K562 (cell line): ENCODE measurements at regions not wholly inside any gene's neighbourhood (a gene's known extent, or its start where the extent isn't known, plus 50 kb on each side); places are given as distances from the start of the nearest gene placed in this dataset.

Experiments used
- ATAC-seq: fragments of 200-7000 bp; cut with Tn5 transposase; 3 replicates; pipeline ENCODE4 v1.9.1; 2020; ENCODE audit warnings: moderate library complexity
- BruUV-seq: library from RNA; stranded (reverse); fragments of 400-500 nt; replicated peaks from 2 replicates; lab custom pipeline; 2021; lab: Mats Ljungman, UMichigan
- CTCF ChIA-PET: fragments of 300-600 bp; formaldehyde crosslinking; extraction: SDS; loops from one replicate; lab custom pipeline; 2021; ENCODE audit warnings: low intra/inter-chr PET ratio; lab: Yijun Ruan, JAX
- POLR2A ChIA-PET: fragments of 300-600, 350-650 bp; sonication (Branson Sonifier 250); formaldehyde crosslinking; extraction: SDS; loops from one replicate; lab custom pipeline; 2021; ENCODE audit warnings: antibody characterized with exemption, inconsistent platforms; lab: Yijun Ruan, JAX
- DNase-seq, 4 experiments: peaks; one replicate each; pipeline versions ENCODE4 v3.0.0 to v3.0.0-alpha.2; 2011 to 2018; ENCODE audit warnings: low spot score in 3 of 4, mixed read lengths in 3 of 4; ENCODE audit errors: extremely low read depth in 1 of 4
- FAIRE-seq: peaks from 2 replicates; lab custom pipeline; 2011; peaks lifted over from hg19 to GRCh38; lab: Jason Lieb, UNC
- H2AFZ ChIP-seq: 2 replicates; pipeline ENCODE4 v1.6.0; 2011; ENCODE audit warnings: low read depth, low read length, control low read depth, inconsistent platforms
- H3K27ac ChIP-seq: fragments of 200-600 bp; 3 replicates; pipeline ENCODE4 v1.8.0; 2011; ENCODE audit warnings: low read depth, mild to moderate bottlenecking, control low read depth, inconsistent platforms, low read length, moderate library complexity, mixed read lengths; ENCODE audit errors: extremely low read depth
- H3K27me3 ChIP-seq, 2 experiments: fragments of 300-600 bp in 1 of 2; 2 replicates in 1 of 2; 3 replicates in 1 of 2; pipeline versions ENCODE4 v1.6.0 to v1.8.0; 2011; ENCODE audit warnings: inconsistent platforms in 2 of 2, low read length in 2 of 2, mild to moderate bottlenecking in 1 of 2, mixed read lengths in 1 of 2, moderate library complexity in 1 of 2; ENCODE audit not compliant: control insufficient read depth in 2 of 2, insufficient read depth in 2 of 2
- H3K36me3 ChIP-seq: fragments of 300-600 bp; 3 replicates; pipeline ENCODE4 v1.8.0; 2011; ENCODE audit warnings: mild to moderate bottlenecking, low read length, inconsistent platforms; ENCODE audit not compliant: control insufficient read depth, insufficient read depth
- H3K4me1 ChIP-seq, 2 experiments: fragments of 200-600 bp in 1 of 2; replicated peaks in 1 of 2; 2 replicates in 1 of 2; 3 replicates in 1 of 2; pipeline versions ENCODE4 v1.5.1 to v1.8.0; 2011; ENCODE audit warnings: inconsistent platforms in 2 of 2, low read length in 2 of 2, mild to moderate bottlenecking in 1 of 2, mixed read lengths in 1 of 2, moderate library complexity in 1 of 2; ENCODE audit not compliant: control insufficient read depth in 2 of 2, insufficient read depth in 2 of 2
- H3K4me2 ChIP-seq: 2 replicates; pipeline ENCODE4 v1.6.1; 2011; ENCODE audit warnings: low read length, control low read depth, inconsistent platforms, mixed read lengths; ENCODE audit not compliant: insufficient read depth
- H3K4me3 ChIP-seq: fragments of 200-600 bp; sonication (generic), shearing (Covaris generic); 2 replicates; pipeline ENCODE4 v1.5.1; 2016; ENCODE audit warnings: control low read depth, inconsistent platforms
- H3K79me2 ChIP-seq: fragments of 200-600 bp; 3 replicates; pipeline ENCODE4 v1.8.0; 2011; ENCODE audit warnings: low read length, inconsistent platforms; ENCODE audit not compliant: control insufficient read depth, insufficient read depth
- H3K9ac ChIP-seq, 2 experiments: 2 replicates each; pipeline versions ENCODE4 v1.6.0 to v1.6.1; 2011; ENCODE audit warnings: low read depth in 2 of 2, low read length in 2 of 2, control low read depth in 1 of 2, inconsistent platforms in 1 of 2, mild to moderate bottlenecking in 1 of 2, mixed read lengths in 1 of 2; ENCODE audit not compliant: insufficient read depth in 1 of 2
- H3K9me1 ChIP-seq: one replicate; pipeline ENCODE4 v1.6.0; 2011; ENCODE audit warnings: inconsistent platforms, mild to moderate bottlenecking, low read length, moderate library complexity; ENCODE audit not compliant: control insufficient read depth, insufficient read depth
- H3K9me3 ChIP-seq: replicated peaks from 2 replicates; pipeline ENCODE4 v1.5.1; 2011; ENCODE audit warnings: low read depth, low read length, inconsistent platforms; ENCODE audit not compliant: control insufficient read depth, insufficient read depth
- H4K20me1 ChIP-seq: replicated peaks from 2 replicates; pipeline ENCODE4 v1.6.1; 2011; ENCODE audit warnings: low read length, inconsistent platforms, mixed read lengths; ENCODE audit not compliant: control insufficient read depth, insufficient read depth
- BHLHE40 ChIP-seq: IDR thresholded peaks from 2 replicates; pipeline ENCODE4 v1.6.1; 2011; ENCODE audit warnings: low read length, improper control_type of control experiment
- ERF ChIP-seq: fragments of 450-650 bp; formaldehyde crosslinking; IDR thresholded peaks from 2 replicates; pipeline ENCODE4 v1.4.0; 2020; ENCODE audit warnings: mild to moderate bottlenecking, mixed read lengths
- WGBS: fragments of 100-300 bp; shearing (Covaris generic); methylation state at CpG from one replicate; pipeline ENCODE4 v1.1.6; 2016; ENCODE audit warnings: low coverage, mixed read lengths; ENCODE audit not compliant: insufficient coverage; ENCODE audit errors: missing lambda C conversion rate; 5-methylcytosine and 5-hydroxymethylcytosine counted together
- in situ Hi-C: fragments of 300-500 bp; cut with MboI; formaldehyde crosslinking; loops from 4 replicates; pipeline ENCODE4 v1.15.0; 2018; ENCODE audit warnings: inconsistent platforms, mixed read lengths
- intact Hi-C: fragments of 100-400 bp; cut with micrococcal nuclease; formaldehyde crosslinking; loops from 2 replicates; pipeline ENCODE4 v1.14.2; 2022
- TF ChIP-seq, protein P1 (sequence below): fragments of 250-450 bp; sonication (Bioruptor Pico); IDR thresholded peaks from 2 replicates; pipeline ENCODE4 v1.4.0; 2020; ENCODE audit warnings: mild to moderate bottlenecking, moderate library complexity, borderline replicate concordance

DNA sequence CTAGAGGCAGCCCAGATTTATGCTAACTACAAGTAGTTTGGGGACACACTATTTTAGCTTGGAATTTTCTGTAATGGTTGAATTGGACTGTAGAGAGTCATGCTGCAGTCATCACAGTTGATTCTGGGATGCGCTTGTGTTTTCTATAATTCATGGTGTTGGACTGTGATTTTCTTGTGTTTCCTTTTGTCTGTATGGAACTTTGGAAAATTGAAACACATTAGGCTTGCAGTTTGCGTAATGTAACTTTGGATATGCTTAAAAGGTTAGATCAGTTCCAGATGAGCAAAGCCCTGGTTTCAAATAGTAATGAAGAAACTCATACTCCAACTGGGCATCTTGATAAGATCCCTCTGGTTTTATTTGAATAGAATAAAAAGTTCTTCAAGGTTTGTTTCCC, 502.2 kb downstream of the ARL4A start (continued):
- TF ChIP-seq, protein P1, sequence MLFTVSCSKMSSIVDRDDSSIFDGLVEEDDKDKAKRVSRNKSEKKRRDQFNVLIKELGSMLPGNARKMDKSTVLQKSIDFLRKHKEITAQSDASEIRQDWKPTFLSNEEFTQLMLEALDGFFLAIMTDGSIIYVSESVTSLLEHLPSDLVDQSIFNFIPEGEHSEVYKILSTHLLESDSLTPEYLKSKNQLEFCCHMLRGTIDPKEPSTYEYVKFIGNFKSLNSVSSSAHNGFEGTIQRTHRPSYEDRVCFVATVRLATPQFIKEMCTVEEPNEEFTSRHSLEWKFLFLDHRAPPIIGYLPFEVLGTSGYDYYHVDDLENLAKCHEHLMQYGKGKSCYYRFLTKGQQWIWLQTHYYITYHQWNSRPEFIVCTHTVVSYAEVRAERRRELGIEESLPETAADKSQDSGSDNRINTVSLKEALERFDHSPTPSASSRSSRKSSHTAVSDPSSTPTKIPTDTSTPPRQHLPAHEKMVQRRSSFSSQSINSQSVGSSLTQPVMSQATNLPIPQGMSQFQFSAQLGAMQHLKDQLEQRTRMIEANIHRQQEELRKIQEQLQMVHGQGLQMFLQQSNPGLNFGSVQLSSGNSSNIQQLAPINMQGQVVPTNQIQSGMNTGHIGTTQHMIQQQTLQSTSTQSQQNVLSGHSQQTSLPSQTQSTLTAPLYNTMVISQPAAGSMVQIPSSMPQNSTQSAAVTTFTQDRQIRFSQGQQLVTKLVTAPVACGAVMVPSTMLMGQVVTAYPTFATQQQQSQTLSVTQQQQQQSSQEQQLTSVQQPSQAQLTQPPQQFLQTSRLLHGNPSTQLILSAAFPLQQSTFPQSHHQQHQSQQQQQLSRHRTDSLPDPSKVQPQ, result no peak
- no peak for TF ChIP-seq ERF

DNA sequence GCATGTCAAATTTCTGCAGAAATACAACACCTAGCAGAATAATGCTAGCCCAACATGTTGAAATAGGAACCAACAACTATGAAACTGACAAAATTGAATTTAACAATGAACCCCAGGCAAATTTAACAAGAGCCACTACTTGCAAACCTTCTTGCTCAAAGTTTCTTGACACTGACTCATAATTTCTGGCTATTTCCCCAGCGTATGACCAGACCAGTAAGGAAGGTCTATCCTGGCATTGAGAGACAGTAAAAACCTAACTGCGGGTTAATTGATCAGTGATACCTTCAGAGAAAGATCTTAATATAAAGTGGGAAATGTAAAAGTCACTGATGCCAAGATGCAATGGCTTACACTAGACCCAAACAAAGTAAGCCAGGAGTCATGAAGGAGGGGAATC, 510.1 kb downstream of the ARL4A start:
- Histone ChIP-seq H4K20me1 (no peaks in the 10 kb centered on the region), H3K4me1 (no peaks in the 10 kb centered on the region), H3K36me3 (no peaks in the 10 kb centered on the region), H3K9me3 (no peaks in the 10 kb centered on the region), H3K27me3 (no peaks in the 10 kb centered on the region), H3K27ac (no peak overlapping the region), H3K4me3 (no peak overlapping the region), H3K79me2 (no peaks in the 10 kb centered on the region), H2AFZ (peak overlapping the region; percentile 8; the same call in 1 of the 2 replicates), H3K9me1 (no peaks in the 10 kb centered on the region), H3K4me2 (no peak overlapping the region), H3K9ac (no peak overlapping the region)
- intact Hi-C loops (no loop called here), in situ Hi-C loops (no loop called here)
- no peak for ATAC-seq
- ChIA-PET CTCF (no interaction called here), POLR2A (no interaction called here)
- DNase-seq, result no peak
- TF ChIP-seq BHLHE40, result no peak
- 5% methylated on average over 2 of the region's 2 CpGs for WGBS
- FAIRE-seq, result no peak
- no TSS peak for BruUV-seq
